GM19372 (cell line): ENCODE measurements at regions not wholly inside any gene's neighbourhood (a gene's known extent, or its start where the extent isn't known, plus 50 kb on each side); places are given as distances from the start of the nearest gene placed in this dataset.

Experiments
- ATAC-seq: cut with Tn5 transposase; IDR thresholded peaks from one replicate; pipeline ENCODE4 v1.9.1; 2021; ENCODE audit warnings: mild to moderate bottlenecking, low read depth, moderate library complexity; ENCODE audit not compliant: unreplicated experiment

- no peak for ATAC-seq
Observed at GRCh38 chr13:47110141-47110540, 213.3 kb upstream of the HTR2A start.

- peak; percentile 67 for ATAC-seq
Observed at GRCh38 chr13:47109028-47109427, 212.2 kb upstream of the HTR2A start.

GRCh38 chr13:47100214-47100853, 203.5 kb upstream of the HTR2A start:
- peak; percentile 83 for ATAC-seq

- peak; percentile 93 for ATAC-seq
Observed at GRCh38 chr13:47094734-47095434, 198.0 kb upstream of the HTR2A start.

GRCh38 chr13:47092202-47092601, 195.3 kb upstream of the HTR2A start:
- no peak for ATAC-seq

- no peak for ATAC-seq
Observed at GRCh38 chr13:47087841-47088240, 191.0 kb upstream of the HTR2A start.

GRCh38 chr13:47087241-47087640, 190.4 kb upstream of the HTR2A start:
- no peak for ATAC-seq

GRCh38 chr13:47085346-47085745, 188.5 kb upstream of the HTR2A start:
- ATAC-seq: no peak

- ATAC-seq: no peak
Observed at GRCh38 chr13:47081850-47082249, 185.0 kb upstream of the HTR2A start.

- no peak for ATAC-seq
Observed at GRCh38 chr13:47081246-47081645, 184.4 kb upstream of the HTR2A start.

GRCh38 chr13:47080621-47081020, 183.8 kb upstream of the HTR2A start:
- ATAC-seq: no peak

GRCh38 chr13:47076500-47076899, 179.6 kb upstream of the HTR2A start:
- ATAC-seq: no peak

GRCh38 chr13:47069133-47069532, 172.3 kb upstream of the HTR2A start:
- no peak for ATAC-seq

- ATAC-seq: no peak
Observed at GRCh38 chr13:47067306-47067705, 170.5 kb upstream of the HTR2A start.

- ATAC-seq: no peak
Observed at GRCh38 chr13:47066226-47066625, 169.4 kb upstream of the HTR2A start.

GRCh38 chr13:47064381-47064780, 167.5 kb upstream of the HTR2A start:
- ATAC-seq: no peak

GRCh38 chr13:47049276-47049989, 152.6 kb upstream of the HTR2A start:
- no peak for ATAC-seq

GRCh38 chr13:47046706-47047105, 149.9 kb upstream of the HTR2A start:
- no peak for ATAC-seq

GRCh38 chr13:47044842-47045241, 148.0 kb upstream of the HTR2A start:
- ATAC-seq: no peak

GRCh38 chr13:47039106-47039505, 142.3 kb upstream of the HTR2A start:
- ATAC-seq: no peak

- no peak for ATAC-seq
Observed at GRCh38 chr13:47038188-47038587, 141.3 kb upstream of the HTR2A start.
